Loucy (cell line): ENCODE measurements at regions not wholly inside any gene's neighbourhood (a gene's known extent, or its start where the extent isn't known, plus 50 kb on each side); places are given as distances from the start of the nearest gene placed in this dataset.
"Not testable (repeated sequence)": the region's sequence is repeated elsewhere in the genome, so short reads cannot be mapped to it uniquely, and the experiment has no call there.

Source experiments
- H2AFZ ChIP-seq: fragments of 200-600 bp; sonication (generic); 2 replicates; pipeline ENCODE4 v1.6.0; 2016; ENCODE audit warnings: antibody characterized with exemption, mild to moderate bottlenecking, low read length, moderate library complexity
- H3F3A ChIP-seq: fragments of 200-600 bp; 2 replicates; pipeline ENCODE4 v1.6.0; 2016; ENCODE audit warnings: antibody characterized with exemption, low read depth, mild to moderate bottlenecking
- H3K27me3 ChIP-seq: fragments of 200-600 bp; sonication (generic); 2 replicates; pipeline ENCODE4 v1.6.1; 2014; ENCODE audit warnings: low read length, mild to moderate bottlenecking; ENCODE audit not compliant: insufficient read depth, poor library complexity, severe bottlenecking
- H3K36me3 ChIP-seq: fragments of 200-600 bp; sonication (generic); 2 replicates; pipeline ENCODE4 v1.6.1; 2016; ENCODE audit warnings: low read length; ENCODE audit not compliant: insufficient read depth
- H3K4me1 ChIP-seq: fragments of 200-600 bp; sonication (generic); 2 replicates; pipeline ENCODE4 v1.5.1; 2014; ENCODE audit warnings: low read length, mild to moderate bottlenecking; ENCODE audit not compliant: insufficient read depth, poor library complexity, severe bottlenecking
- H3K4me2 ChIP-seq: fragments of 200-600 bp; sonication (generic); 2 replicates; pipeline ENCODE4 v1.6.0; 2014; ENCODE audit warnings: antibody characterized with exemption, low read length, low read depth, mild to moderate bottlenecking; ENCODE audit not compliant: poor library complexity, severe bottlenecking
- H3K4me3 ChIP-seq: fragments of 200-600 bp; sonication (generic); 2 replicates; pipeline ENCODE4 v1.5.1; 2014; ENCODE audit warnings: low read length, mild to moderate bottlenecking, mixed read lengths; ENCODE audit not compliant: poor library complexity, severe bottlenecking
- H3K79me2 ChIP-seq: fragments of 200-600 bp; sonication (generic); 2 replicates; pipeline ENCODE4 v1.6.1; 2014; ENCODE audit warnings: low read length; ENCODE audit not compliant: insufficient read depth
- H3K9ac ChIP-seq: fragments of 200-600 bp; sonication (generic); 2 replicates; pipeline ENCODE4 v1.6.0; 2014; ENCODE audit warnings: mild to moderate bottlenecking, low read depth, low read length, moderate library complexity; ENCODE audit not compliant: poor library complexity, severe bottlenecking
- H3K9me2 ChIP-seq: fragments of 200-600 bp; sonication (generic); replicated peaks from 2 replicates; pipeline ENCODE4 v1.6.1; 2016; ENCODE audit warnings: low read depth, low read length, mixed read lengths
- H3K9me3 ChIP-seq: fragments of 200-600 bp; sonication (generic); 2 replicates; pipeline ENCODE4 v1.6.1; 2014; ENCODE audit warnings: mild to moderate bottlenecking, antibody characterized with exemption, low read length, low read depth; ENCODE audit not compliant: insufficient read depth
- H4K20me1 ChIP-seq: fragments of 200-600 bp; sonication (generic); 2 replicates; pipeline ENCODE4 v1.6.0; 2014; ENCODE audit warnings: antibody characterized with exemption, low read length, mild to moderate bottlenecking; ENCODE audit not compliant: insufficient read depth, poor library complexity, severe bottlenecking
- EZH2phosphoT487 ChIP-seq: fragments of 200-600 bp; IDR thresholded peaks from 2 replicates; pipeline ENCODE4 v1.6.1; 2018; ENCODE audit warnings: antibody characterized with exemption, mild to moderate bottlenecking, moderate library complexity, borderline replicate concordance
- TF ChIP-seq, protein P1 (sequence below): fragments of 200-600 bp; sonication (generic); conservative IDR thresholded peaks from 2 replicates; pipeline ENCODE4 v1.5.1; 2014; ENCODE audit warnings: mild to moderate bottlenecking, antibody characterized with exemption, low read length

DNA sequence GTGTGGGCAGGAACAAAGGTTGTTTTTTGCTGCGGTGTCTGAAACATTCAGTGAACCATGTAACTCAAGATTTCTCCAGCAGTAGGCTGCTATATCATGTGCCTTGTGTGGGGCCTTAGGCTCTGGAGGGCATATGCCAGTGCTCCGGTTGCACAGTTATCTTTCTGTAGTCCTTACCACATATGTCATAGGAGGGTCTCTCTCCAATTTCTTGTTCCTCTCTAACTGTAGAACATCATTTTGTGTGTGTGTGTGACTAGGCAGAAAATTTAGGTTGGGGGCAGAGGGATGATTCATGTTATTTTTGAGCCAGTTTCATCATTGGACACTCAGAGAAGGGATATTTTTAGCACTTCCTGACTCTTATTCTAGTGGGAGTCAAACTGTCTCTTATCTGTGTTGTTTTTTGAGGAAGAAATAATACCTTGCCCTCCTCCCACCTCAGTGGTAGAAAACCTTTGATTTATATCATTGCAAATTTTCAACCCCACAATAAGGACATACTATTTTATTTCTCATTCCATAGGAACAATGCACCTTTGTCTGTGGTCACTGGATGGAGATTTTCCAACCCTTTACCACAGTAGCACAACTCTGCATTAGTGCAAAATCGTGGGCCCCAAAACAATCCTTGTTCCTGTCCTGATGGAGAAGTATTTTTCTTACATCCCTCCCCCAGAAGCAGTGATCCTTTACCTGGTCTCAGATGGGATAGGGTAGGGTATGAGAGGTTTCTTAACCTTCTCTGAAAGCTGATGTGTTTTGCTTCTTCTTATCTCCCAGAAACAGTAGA is 113.9 kb downstream of the CCDC74A start:
- Histone ChIP-seq H3K36me3 (no peaks in the 10 kb centered on the region), H3K4me2 (no peak overlapping the region), H2AFZ (no peak overlapping the region), H3F3A (no peaks in the 10 kb centered on the region), H3K4me3 (no peak overlapping the region), H3K4me1 (no peaks in the 10 kb centered on the region), H4K20me1 (no peaks in the 10 kb centered on the region), H3K9ac (no peak overlapping the region), H3K9me3 (no peaks in the 10 kb centered on the region), H3K27me3 (no peaks in the 10 kb centered on the region), H3K9me2 (no peaks in the 10 kb centered on the region), H3K79me2 (no peaks in the 10 kb centered on the region)
- TF ChIP-seq EZH2phosphoT487 = no peak
- TF ChIP-seq, protein P1, sequence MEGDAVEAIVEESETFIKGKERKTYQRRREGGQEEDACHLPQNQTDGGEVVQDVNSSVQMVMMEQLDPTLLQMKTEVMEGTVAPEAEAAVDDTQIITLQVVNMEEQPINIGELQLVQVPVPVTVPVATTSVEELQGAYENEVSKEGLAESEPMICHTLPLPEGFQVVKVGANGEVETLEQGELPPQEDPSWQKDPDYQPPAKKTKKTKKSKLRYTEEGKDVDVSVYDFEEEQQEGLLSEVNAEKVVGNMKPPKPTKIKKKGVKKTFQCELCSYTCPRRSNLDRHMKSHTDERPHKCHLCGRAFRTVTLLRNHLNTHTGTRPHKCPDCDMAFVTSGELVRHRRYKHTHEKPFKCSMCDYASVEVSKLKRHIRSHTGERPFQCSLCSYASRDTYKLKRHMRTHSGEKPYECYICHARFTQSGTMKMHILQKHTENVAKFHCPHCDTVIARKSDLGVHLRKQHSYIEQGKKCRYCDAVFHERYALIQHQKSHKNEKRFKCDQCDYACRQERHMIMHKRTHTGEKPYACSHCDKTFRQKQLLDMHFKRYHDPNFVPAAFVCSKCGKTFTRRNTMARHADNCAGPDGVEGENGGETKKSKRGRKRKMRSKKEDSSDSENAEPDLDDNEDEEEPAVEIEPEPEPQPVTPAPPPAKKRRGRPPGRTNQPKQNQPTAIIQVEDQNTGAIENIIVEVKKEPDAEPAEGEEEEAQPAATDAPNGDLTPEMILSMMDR = no peak

- not testable (repeated sequence) for H3K79me2 ChIP-seq, H3F3A ChIP-seq, H2AFZ ChIP-seq, H3K27me3 ChIP-seq, H4K20me1 ChIP-seq, H3K4me3 ChIP-seq, H3K4me2 ChIP-seq, H3K9ac ChIP-seq, H3K4me1 ChIP-seq, H3K9me2 ChIP-seq, H3K36me3 ChIP-seq, H3K9me3 ChIP-seq
Observed at GRCh38 chr2:131643180-131643579, 115.5 kb downstream of the CCDC74A start.

DNA sequence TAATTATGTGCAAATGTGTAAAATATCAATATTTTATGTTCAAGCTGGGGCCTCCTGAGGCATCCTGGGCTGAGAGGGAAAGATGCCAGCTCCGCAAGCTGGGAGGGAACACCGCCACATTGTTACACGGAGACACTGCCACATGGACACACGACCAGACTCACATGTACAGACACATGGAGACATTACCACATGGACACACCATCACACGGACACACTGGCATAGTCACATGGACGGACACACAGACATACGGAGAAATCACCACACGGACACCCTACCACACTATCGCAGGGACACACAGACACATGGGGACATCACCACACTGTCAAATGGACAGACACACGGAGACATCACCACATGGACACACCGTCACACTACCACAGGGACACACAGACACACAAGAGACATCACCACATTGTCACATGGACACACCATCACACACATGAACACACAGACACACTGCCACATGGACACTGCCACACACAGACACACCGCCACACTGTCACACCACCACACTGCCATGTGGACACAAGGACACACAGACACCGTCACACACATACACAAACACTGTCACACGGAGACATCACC is 117.6 kb downstream of the CCDC74A start:
- no peaks in the 10 kb centered on the region for H3K4me1 ChIP-seq
- no peaks in the 10 kb centered on the region for H4K20me1 ChIP-seq
- H3K79me2 ChIP-seq = no peaks in the 10 kb centered on the region
- H3K9me2 ChIP-seq = no peaks in the 10 kb centered on the region
- H3K9me3 ChIP-seq = no peaks in the 10 kb centered on the region
- H2AFZ ChIP-seq = no peak overlapping the region
- no peak overlapping the region for H3K9ac ChIP-seq
- no peaks in the 10 kb centered on the region for H3K27me3 ChIP-seq
- TF ChIP-seq, protein P1 = no peak
- TF ChIP-seq EZH2phosphoT487 = no peak
- no peaks in the 10 kb centered on the region for H3K36me3 ChIP-seq
- H3K4me3 ChIP-seq = no peak overlapping the region
- no peak overlapping the region for H3K4me2 ChIP-seq
- no peaks in the 10 kb centered on the region for H3F3A ChIP-seq

GRCh38 chr2:131646220-131646619 is 118.5 kb downstream of the CCDC74A start:
- not testable (repeated sequence) for H3K9me3 ChIP-seq, H3K27me3 ChIP-seq, H3K4me2 ChIP-seq, H3K36me3 ChIP-seq, H4K20me1 ChIP-seq, H2AFZ ChIP-seq, H3K9ac ChIP-seq, H3F3A ChIP-seq, H3K4me3 ChIP-seq, H3K4me1 ChIP-seq, H3K9me2 ChIP-seq, H3K79me2 ChIP-seq
